IPS-NIHi7 (cell line): ENCODE measurements at regions not wholly inside any gene's neighbourhood (a gene's known extent, or its start where the extent isn't known, plus 50 kb on each side); places are given as distances from the start of the nearest gene placed in this dataset.

ENCODE experiments used
- DNase-seq: peaks from one replicate; pipeline ENCODE4 v3.0.0; 2012; ENCODE audit warnings: mixed read lengths; ENCODE audit errors: extremely low spot score

DNA sequence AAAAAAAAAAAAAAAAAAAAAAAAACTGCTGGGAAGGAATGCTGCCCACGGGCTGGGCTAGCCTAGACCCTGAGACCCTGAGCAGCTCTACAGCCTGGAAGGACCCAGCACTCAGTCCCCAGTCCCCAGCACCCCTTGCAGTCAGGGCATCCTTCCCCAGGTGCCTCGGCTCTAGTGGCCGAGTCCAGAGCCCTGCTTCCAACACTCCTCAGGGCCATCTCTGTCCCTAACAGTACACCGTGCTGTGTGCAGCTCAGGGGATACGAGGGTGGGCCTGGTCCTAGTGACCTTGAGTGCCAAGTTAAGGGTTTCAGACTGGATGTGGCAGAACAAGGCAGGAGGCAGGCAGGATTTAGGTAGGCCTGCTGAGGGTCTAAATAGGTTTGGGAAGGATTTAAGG is 50.2 kb upstream of the LRP8 start:
- no peak for DNase-seq

DNA sequence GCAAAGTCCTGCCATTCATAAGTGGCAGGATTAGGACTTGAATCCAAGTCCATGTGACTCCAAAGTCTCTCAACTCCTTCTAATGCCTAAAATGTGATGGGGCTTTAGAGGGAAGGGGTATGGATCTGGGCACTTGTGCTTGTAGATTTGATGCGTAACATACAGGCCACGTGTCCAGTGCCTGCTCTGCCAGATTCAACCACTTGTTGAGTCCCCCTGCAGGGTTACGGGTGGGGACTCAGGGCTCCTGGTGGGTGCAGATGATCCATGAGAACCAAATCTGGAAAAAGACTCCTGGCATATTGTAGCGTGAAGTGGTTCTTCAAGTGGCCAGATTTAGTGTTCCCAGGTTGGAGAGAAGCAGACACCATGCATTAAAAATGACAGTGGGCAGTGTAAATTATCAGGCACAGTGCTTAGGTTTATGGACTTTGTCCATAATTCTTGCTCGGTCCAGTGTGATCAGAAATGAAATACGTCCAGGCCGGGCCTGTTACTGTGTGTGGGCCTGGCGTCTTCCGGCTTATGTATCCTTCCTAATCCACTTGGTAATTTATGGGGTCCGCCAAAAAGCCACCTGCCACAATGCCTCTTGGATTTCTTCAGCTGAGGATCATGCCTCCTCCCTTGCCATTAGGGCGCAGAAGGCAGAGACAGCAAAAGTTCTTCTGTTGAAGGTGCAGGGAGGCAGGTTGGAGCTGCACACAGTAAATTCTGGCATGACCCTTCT is 51.2 kb upstream of the LRP8 start:
- DNase-seq, result no peak

DNA sequence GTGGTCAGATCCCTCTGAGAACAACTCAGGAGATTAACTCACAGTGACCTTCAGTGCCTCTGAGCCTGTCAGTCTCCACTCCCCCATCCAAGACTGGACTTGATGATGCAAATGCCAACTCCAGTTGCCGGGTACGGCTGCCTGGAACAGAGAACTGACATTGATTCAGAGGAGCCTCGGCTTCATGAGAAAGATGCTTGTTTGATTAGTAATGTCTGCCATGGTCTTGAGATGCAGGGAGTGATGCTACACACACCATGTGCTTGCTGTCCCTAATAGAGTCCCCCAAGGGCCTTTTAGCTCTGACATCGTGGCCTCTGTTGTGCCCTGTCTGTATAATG is 51.8 kb upstream of the LRP8 start:
- DNase-seq, result no peak

DNA sequence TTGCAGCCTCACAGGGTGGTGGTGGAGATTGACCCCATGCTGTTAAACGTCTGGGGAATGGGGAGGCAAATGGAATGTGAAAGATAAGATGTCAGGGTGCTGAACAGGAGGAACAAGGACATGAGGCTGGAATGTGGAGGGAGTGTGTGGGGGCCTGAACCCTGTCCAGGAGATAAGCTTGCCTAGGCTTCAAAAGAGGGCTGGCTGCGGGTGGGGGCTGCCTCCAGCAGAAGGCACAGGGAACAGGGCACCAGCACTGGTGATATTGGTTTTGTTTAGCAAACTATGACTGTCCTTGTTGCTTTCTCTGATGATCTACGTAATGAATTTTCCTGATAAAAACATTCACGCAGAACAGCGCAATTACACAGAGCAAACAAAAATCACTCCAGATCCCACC is 52.4 kb upstream of the LRP8 start:
- no peak for DNase-seq

DNA sequence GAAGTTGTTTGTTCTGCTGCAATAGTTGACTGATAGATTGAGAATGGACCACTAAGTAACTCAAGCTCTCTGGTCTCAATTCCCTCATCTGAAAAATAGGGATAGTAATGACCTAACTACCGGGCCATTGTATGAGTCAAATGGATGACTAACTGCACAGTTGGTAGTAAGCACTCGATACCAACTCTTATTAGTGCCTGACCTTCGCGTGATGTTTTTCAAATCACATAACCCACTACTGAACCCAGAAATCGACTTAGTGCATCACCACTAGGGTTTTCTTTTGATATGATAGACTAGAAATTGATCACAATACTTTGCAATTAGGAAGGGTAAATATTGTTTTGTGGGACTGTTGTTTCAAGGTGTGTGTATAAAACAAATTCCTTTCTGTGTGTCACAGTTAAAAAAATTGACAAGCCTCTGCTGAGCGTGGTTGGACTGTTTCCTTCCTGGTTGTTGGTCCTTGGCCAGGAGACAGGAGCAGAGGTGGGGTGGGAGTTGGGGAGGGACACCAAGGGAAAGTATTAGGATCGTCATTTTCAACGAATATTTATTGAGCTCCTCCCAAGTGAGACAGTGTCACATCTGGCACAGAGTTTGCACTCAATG is 54.0 kb upstream of the LRP8 start:
- no peak for DNase-seq

DNA sequence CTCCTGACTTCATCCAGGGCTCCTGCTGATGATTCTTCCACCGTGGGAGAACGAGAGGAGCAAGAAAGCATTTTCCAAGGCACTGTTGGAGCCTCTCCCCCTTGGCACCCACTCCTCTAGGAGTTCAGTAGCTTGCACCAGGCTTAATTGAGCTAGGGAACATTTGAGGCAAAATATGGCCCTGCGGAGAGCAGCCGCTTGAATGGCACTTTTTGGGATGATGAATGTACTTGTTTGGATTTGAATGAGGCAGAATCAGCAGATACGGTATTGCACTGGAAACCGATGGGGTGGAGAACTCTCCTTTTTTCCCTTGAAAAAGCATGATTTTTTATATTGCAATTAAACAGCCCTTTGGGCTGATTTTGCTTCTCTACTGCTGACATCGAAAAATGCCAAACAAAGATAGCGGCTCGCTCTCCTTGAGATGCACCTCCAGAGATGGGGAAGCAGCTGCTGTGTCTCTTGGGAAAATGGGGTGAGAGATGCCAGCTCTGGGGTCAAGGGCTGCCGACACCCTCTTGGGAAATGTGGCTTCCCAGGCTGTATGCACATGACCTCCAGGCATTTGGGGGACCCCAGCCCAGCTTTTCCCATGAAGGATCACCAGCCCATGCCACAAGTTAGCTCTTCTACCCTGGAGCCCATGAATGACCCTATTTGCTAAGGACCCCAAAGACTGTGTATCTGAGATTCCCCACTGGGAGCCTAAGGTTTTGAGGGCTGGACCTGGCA is 55.4 kb upstream of the LRP8 start:
- DNase-seq, result no peak

DNA sequence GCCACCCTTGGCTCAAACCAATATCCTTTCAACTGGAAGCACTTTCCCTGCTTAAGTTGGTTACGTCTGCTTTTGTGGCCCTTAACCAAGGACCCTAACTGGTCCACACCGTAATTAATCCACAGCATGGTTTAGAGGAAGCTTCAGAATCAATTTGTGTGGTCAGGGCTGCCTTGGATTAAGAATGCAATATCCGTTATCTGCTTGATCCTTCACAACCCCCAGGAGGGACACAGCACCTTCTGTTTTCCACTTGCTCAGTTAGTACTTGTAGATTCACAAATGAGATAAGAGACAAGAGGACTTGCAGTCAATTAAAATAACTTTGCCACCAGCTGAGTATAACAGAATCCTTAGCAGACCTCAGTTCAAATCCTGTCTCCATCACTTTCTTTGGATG is 56.9 kb upstream of the LRP8 start:
- no peak for DNase-seq

DNA sequence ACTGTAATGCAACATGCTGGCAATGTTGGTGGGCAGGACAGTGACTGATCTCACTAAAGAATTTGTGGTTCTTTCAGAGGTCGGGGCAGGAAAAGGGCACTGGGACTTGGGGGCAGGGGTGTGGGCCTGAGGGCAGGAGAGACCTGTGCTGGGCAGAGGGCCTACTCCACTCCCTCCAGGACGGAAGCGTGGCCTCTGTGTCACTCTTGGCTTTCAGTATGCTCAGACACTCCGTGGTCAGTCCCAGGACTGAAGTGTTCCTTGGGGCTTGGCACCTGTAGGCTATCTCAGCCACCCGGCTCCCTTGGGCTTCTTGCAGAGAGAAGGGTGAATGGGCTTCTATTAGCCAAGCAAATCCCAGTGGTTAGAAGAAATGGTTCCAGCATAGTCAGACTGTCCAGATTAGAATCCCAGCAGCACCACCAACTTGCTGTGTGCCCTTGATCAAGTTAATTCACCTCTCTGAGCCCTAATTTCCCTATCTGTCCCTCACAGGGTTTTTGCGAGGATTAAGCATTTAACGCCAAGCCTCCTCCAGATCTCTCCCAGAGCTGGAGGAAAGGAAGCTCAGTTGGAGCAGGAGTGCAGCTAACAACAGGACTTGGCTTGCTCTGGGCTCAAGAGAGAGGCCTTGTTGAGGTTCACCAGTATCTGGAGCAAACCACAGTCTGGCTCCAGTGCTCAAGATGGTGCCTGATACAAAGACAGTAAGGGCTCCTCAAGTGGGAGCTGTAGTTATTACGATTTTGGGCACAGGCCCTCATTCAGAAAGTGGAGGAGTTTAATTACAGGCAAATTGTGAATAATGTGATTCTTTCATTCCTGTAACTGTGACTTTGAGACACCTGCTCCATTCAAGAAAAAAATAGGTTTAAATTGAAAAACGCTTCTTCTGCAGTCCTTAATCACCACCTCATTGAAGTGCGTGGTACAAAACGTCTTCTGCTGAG is 57.7 kb upstream of the LRP8 start:
- DNase-seq, result no peak

DNA sequence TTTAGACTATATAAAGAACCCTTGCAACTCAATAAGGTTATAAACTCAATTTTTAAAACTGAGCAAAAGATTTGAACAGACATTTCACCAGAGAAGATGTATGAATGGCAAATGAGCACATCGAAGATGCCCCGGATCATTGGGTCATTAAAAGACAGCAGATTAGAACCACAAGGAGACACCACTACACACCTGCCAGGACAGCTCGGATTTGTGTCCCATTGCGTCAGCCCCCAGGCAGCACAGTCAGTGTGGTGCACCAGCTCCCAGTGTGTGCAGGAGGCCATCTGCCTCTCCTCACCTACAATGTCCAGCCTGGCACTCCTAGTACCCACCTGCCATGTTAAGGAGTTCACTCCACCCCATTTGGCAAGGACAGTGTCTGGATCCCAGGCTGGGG is 61.1 kb upstream of the LRP8 start:
- DNase-seq, result no peak

DNA sequence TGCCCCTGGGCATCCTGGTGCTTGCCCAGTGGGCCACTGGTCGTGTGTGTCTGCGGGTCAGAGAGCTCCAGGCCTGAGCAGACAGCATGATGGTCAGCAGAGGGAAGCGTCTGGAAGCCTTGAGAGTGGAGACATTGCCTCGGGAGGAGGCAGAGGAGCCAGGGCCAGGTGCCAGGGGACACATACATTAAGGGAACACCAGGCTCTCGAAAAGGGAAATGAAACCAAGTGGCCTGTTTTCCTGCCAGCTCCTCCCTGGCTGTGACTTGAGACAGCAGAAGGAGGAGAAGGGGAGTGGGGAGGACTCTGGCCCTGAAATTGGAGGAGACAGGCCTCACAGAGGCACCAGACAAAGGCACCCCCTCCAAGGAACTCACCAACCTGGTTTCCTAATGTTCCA is 62.4 kb upstream of the LRP8 start:
- DNase-seq, result no peak

DNA sequence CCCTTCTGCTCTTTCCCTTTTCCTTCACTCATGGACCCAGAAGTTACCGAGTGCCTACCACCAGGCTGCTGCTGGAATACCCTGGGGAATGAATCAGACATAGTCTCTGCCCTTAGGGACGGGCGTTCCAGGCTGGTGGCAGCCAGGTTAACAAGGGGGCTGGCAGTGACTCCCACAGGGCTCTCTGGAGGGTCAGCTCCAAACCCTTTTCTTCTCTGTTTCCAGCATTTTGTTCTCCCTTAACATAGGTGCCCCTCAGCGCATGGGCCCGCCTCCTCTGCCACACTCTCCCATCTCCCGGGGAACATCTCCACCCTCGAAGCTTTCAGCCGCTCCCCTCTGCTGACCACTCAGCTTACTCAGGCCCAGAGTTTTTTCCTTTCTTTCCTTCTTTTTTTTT is 62.9 kb upstream of the LRP8 start:
- no peak for DNase-seq

DNA sequence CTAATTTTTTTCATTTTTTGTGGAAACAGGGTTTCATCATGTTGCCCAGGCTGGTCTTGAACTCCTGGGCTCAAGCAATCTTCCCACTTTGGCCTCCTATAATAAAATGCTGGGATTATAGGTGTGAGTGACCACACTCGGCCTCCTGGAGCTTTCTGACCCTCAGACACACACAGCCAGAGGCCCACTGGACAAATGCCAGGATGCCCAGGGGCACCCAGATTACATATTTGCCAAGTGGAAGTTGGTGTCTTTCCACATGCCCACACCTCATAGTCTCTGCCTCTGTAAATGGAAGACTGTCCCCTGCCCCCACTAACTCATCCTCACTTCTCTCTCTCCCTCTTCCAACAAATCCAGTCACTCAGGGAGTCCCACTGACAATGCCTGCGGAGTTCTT is 63.4 kb upstream of the LRP8 start:
- no peak for DNase-seq

DNA sequence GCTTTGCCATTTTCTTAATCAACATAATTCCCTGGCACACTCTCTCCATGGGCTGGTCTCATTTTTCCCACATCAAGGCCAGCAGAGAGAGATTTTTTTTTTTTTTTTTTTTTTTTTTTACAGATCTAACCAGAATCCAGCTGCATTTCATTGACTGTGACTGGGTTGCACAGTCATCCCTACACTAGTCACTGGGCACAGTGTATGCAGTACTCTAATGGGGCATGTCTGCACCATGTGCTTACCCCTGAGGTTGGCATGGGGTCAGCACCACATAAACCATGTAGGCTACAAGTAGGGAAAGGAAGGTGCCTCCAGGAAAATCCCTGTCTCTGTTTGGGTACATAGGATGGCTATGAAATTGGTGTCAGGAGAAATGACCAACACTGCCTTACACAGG is 64.1 kb upstream of the LRP8 start:
- DNase-seq, result no peak

DNA sequence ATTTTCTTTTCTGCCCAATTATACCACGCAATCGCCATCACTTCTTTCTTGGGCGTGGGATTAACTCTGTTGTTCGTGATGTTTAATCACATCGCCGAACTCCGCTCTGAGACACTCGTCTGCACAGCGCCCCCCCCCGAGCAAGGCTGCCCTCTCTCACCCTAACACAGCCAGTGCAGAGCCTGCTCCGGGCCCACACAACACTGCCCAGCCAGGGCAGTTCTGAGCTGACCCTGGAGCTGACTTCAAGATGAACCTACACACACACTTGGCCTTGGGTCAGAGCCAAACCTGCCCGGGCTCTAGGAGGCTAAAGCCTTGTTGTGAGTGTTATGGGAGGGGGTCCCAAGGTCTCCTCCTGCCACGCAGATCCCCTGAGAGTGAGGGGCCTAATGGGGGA is 64.6 kb upstream of the LRP8 start:
- DNase-seq, result no peak

DNA sequence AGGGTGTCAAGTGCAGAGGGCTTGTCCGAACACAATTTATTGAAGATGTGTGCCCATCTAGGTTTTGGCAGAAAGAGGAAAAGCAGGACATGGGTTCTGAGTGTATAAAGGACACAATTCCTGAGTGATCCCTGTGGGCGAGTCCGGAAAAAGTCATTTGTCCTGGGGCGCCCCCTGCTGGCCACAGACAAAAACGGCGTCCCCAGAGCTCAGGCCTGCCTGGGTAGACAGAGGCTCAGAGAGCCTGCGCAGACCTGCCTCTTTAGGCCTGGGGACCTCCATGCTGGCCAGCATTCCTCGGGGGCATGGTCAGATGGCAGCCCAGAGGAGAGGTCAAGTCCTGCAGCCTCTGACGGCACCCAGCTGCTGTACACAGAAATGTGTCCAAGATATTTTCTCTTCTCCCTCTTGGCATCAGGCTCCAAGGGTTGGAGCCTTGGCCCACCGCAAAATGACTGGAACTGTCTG is 65.5 kb upstream of the LRP8 start:
- DNase-seq, result peak; percentile 93

DNA sequence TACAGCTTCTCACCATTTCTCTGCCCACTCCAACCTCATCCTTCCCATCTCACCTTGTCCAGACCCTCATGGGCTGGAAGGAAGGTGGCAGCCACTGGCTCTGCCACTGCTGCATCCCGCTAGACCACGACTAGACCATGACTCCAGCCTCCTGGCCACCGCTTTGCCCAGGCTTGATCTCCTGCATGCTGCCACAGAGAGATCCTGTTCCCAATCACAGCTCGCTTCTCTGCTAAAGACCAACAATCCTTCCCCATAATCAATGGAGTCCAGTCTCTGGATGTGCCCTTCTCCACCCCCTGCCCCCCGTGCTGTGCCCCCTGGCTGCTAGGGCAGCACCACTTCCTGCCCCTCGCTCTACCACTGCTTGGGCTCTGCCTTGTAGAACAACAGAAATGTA is 64.9 kb upstream of the DMRTB1 start:
- DNase-seq, result no peak

DNA sequence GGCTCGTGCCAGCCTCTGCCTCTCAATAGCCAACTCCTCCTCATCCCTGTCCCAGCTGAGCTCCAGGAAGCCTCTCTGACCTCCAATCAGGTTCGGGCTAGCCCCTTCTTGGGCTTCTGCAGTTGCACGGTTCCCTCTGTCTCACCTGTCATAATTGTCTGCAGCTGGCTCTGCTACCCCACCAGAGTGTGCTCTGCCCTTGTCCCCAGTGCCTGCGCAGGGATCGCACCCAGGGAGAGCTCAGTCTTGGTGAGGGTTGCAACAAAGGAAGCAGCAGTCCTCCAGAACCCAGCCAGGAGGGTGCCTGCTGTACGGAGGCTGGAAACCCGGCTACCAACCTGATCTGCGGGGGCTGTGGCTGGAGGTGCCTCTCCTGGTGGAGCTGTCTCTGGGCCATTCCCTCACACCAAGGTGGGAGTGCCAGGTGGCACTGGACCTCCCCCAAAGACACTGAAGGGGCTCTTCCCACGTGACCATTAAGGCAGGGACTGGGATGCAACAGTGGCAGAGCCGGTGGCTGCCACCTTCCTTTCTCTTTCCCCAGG is 63.5 kb upstream of the DMRTB1 start:
- no peak for DNase-seq

DNA sequence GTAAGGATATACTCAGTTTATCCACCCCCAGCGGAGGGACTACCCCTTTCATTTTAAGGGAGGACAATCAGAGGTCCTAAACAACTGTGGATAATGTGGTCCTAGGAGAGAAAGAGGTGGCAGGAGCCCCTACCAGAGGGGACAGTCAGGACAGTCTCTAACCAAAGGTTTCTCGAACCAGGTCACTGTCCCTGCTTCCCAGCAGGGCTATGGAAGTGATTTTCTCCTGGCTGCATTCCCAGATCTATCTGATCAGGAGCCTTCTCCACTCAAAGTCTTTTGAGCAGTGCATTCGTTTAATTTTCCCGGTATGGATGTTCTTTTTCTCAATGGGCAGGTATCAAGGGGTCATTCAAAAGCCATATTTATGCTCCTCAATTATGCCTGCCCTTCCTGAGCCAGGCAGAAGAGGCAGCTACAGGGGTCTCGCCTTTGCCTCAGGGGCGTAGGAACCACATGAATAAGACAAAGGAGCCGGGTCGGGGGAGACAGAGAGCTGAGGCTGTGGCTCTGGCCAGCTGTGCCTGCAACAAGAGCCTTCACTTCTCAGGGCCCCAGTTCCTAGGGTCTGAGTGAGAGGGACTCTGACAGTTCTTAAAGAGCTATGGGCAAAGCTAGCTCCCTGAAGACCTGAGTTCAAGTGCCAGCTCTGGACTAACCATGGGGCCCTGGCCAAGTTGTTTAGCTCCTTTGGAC is 62.5 kb upstream of the DMRTB1 start:
- no peak for DNase-seq

DNA sequence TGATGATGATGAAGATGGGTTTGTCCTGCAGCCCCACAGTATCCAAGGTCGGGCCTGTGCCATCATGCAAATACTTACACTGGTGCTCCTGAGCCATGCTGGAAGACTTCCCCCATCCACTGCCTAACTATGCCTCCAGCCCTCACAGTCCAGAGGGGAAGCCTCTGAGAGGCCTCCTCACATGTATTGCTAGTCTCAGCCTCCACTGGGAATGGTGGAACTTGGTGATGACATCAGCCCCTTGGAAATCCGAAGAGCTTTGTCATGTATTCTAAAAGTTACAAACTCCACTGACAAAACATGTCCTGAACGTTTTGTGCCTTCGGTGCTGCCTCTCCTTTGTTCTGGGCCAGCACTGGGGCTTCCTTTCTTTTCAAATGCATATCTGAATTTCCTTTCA is 61.1 kb upstream of the DMRTB1 start:
- DNase-seq, result no peak

DNA sequence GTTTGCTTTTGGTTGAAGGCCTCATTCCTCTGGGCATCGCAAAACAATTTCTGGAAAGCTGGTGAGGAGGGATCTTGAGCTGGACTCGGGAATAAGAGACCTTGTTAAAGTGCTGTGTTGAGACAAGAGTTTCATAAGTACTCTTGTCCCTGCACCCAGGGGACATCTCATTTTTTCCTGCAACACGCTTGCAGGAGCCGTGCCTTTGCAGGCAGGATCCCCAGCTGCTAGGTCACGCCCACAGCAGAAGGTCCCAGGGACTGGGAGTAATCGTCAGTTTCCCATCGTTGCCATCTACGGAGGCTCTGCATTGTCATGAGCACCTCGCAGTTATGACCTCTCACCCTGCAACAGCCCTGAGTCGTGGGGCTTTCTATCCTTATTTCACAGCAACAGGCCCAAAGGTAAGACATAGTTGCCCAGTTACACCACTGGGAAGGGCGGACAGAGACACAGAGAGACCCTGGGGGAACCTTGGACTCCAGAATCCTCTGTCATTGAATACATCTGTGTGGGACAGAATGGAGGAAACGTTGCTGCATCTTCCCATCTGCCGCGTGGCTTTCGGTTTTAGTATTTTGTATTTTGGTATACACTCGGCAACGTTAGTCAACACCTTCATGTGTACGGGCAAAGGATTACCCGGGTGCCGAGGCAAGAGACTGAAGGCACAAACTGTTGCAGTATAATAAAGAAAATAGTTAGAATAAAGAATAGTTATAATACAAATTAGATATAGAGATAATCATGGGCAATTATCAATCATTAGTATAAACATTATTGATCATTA is 60.4 kb upstream of the DMRTB1 start:
- no peak for DNase-seq
